ENCODE measurements at regions not wholly inside any gene's neighbourhood (a gene's known extent, or its start where the extent isn't known, plus 50 kb on each side); places are given as distances from the start of the nearest gene placed in this dataset.

DNA sequence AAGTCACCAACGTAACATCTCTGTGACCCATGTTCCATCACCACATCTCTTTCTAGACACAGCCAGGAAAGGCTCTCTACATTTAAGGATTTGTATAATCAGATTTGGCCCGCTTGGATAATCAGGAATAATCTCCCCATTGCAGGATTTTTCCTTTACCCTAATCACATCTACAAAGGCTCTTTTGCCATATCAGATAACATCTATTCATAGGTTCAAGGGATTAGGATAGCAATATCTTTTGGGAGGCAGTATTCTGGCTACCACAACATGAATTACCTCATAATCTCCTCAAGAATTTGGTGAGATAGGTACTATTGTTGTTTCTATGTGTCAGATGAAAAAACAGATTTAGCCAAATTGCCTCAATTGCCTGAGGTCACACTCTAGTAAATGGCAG is 142.8 kb upstream of the UBASH3B start:
- DNase-seq = no peak
- POLR2A ChIA-PET = no interaction called here
- Histone ChIP-seq H3K4me3 (ENCODE audit: control insufficient read depth in 1 of 7, extremely low read depth in 1 of 7, insufficient read depth in 4 of 7, low read depth in 2 of 7, low read length in 6 of 7) (no peak overlapping the region), H3K9me3 (ENCODE audit: control extremely low read depth in 1 of 5, control insufficient read depth in 4 of 5, insufficient read depth in 2 of 5, low read depth in 1 of 5, low read length in 4 of 5) (no peaks in the 10 kb centered on the region), H3K27me3 (replicated peaks in 2 of 5; ENCODE audit: control insufficient read depth in 4 of 5, insufficient read depth in 5 of 5, low read length in 4 of 5) (no peaks in the 10 kb centered on the region), H3K36me3 (ENCODE audit: control insufficient read depth in 4 of 4, insufficient read depth in 4 of 4, low read length in 3 of 4) (no peaks in the 10 kb centered on the region), H3K27ac (ENCODE audit: insufficient read depth in 1 of 2, low read depth in 1 of 2, low read length in 2 of 2, poor library complexity in 1 of 2, severe bottlenecking in 2 of 2) (no peak overlapping the region), H3K4me1 (ENCODE audit: control extremely low read depth in 1 of 4, control insufficient read depth in 4 of 4, insufficient read depth in 4 of 4, low read length in 3 of 4) (peaks cover 0 to 2% (median 0%) of the 10 kb centered on the region in 4 experiments)
- 100% methylated on average over 2 of the region's 2 CpGs for WGBS (ENCODE audit: insufficient coverage)
- CTCF ChIA-PET = no interaction called here

DNA sequence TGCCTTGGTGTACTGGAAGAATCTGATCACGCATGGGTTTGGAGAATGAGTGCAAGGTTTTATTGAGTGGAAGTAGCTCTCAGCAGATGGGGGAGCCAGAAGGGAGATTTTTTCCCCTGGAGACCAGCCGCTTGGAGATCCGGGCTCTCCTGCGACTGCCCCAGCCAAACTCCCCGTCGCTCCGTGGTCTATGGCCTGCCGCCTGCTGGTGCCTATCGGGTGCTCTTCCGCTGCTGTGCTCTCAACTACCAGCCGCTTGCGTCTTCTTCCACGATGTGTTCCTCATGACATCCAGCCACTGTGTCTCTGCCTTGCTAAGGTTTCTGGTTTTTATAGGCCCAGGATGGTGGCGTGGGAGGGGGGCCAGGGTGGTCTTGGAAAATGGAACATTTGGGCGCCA is 145.6 kb upstream of the UBASH3B start:
- H3K9me3 ChIP-seq (ENCODE audit: control extremely low read depth in 1 of 5, control insufficient read depth in 4 of 5, insufficient read depth in 2 of 5, low read depth in 1 of 5, low read length in 4 of 5) = no peaks in the 10 kb centered on the region
- POLR2A ChIA-PET = no interaction called here
- H3K4me3 ChIP-seq (ENCODE audit: control insufficient read depth in 1 of 7, extremely low read depth in 1 of 7, insufficient read depth in 4 of 7, low read depth in 2 of 7, low read length in 6 of 7) = no peak overlapping the region
- H3K27me3 ChIP-seq (replicated peaks in 2 of 5; ENCODE audit: control insufficient read depth in 4 of 5, insufficient read depth in 5 of 5, low read length in 4 of 5) = peaks cover 0 to 2% (median 0%) of the 10 kb centered on the region in 5 experiments
- no peak overlapping the region for H3K27ac ChIP-seq (ENCODE audit: insufficient read depth in 1 of 2, low read depth in 1 of 2, low read length in 2 of 2, poor library complexity in 1 of 2, severe bottlenecking in 2 of 2)
- no peaks in the 10 kb centered on the region for H3K36me3 ChIP-seq (ENCODE audit: control insufficient read depth in 4 of 4, insufficient read depth in 4 of 4, low read length in 3 of 4)
- no peak for DNase-seq
- CTCF ChIA-PET = interaction anchor here (1.1 to 1.6 kb wide), 4 partner anchors 11 to 306 kb away, joined by 4 read pairs; no protein-coding TSS in a partner anchor
- H3K4me1 ChIP-seq (ENCODE audit: control extremely low read depth in 1 of 4, control insufficient read depth in 4 of 4, insufficient read depth in 4 of 4, low read length in 3 of 4) = peaks cover 0 to 2% (median 0%) of the 10 kb centered on the region in 4 experiments
- WGBS (ENCODE audit: insufficient coverage) = 95% methylated on average over 13 of the region's 15 CpGs

DNA sequence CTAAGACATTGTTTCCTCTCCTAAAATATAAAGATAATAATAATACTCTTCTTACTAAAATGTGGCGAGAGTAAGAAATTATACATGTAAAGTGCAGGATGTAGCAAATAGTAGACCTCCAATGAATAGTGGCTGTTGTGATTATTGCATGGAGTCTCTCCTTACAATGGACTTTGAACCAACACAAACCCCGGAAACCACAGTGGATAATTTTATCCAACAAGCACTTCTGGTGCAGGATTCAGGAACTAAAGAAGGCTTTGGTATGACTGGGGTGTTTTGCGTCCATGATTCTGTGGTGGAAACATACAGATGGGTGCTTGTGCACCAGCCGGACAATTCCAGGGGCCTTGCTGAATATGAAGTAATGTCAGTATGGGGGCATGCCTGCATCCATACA is 146.4 kb upstream of the UBASH3B start:
- 64% methylated on average over 2 of the region's 4 CpGs for WGBS (ENCODE audit: insufficient coverage)
- Histone ChIP-seq H3K9me3 (ENCODE audit: control extremely low read depth in 1 of 5, control insufficient read depth in 4 of 5, insufficient read depth in 2 of 5, low read depth in 1 of 5, low read length in 4 of 5) (no peaks in the 10 kb centered on the region), H3K27me3 (replicated peaks in 2 of 5; ENCODE audit: control insufficient read depth in 4 of 5, insufficient read depth in 5 of 5, low read length in 4 of 5) (peaks cover 0 to 2% (median 0%) of the 10 kb centered on the region in 5 experiments), H3K4me1 (ENCODE audit: control extremely low read depth in 1 of 4, control insufficient read depth in 4 of 4, insufficient read depth in 4 of 4, low read length in 3 of 4) (peaks cover 0 to 2% (median 0%) of the 10 kb centered on the region in 4 experiments), H3K36me3 (ENCODE audit: control insufficient read depth in 4 of 4, insufficient read depth in 4 of 4, low read length in 3 of 4) (no peaks in the 10 kb centered on the region), H3K4me3 (ENCODE audit: control insufficient read depth in 1 of 7, extremely low read depth in 1 of 7, insufficient read depth in 4 of 7, low read depth in 2 of 7, low read length in 6 of 7) (no peak overlapping the region), H3K27ac (ENCODE audit: insufficient read depth in 1 of 2, low read depth in 1 of 2, low read length in 2 of 2, poor library complexity in 1 of 2, severe bottlenecking in 2 of 2) (no peak overlapping the region)
- DNase-seq = peak in 1 of 3 donors; percentile 8
- POLR2A ChIA-PET = no interaction called here
- CTCF ChIA-PET = interaction anchor here (1.1 to 1.7 kb wide), 6 partner anchors 9 to 305 kb away, joined by 4 to 7 read pairs (median 4); no protein-coding TSS in a partner anchor

DNA sequence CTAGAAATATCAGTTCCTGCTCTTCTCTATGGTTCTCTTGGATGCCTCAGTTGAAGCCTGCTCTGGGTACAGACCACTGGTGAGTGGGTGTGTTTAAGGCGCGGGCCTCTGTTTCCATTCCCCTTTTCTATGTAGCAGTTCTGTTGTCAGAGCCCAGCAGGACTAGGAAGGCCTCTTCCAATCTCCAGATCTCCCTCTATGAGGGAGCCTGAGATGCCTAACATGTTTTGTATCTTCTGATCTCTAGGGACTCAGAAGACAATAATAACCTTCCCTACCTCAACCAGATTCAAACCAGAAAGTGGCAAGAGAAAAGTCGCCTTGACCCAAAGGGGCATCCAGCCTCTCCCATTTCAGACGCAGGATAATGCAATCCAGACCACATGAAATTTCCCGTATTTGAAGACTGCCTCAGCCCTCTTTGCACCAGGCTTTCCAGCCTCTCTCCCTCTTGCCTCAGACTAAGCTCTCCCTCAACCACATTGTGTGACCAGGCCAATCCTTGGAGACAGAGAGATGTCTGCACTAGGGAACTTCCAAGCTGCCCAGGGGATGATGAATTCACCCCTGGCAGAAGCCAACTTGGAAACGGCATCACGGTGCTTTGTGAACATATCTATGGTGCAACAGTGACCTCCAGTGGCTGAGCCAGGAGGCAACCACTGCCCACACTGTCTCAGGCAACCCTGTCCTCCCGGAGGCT is 150.1 kb upstream of the UBASH3B start:
- Histone ChIP-seq H3K27ac (ENCODE audit: insufficient read depth in 1 of 2, low read depth in 1 of 2, low read length in 2 of 2, poor library complexity in 1 of 2, severe bottlenecking in 2 of 2) (no peak overlapping the region), H3K4me1 (ENCODE audit: control extremely low read depth in 1 of 4, control insufficient read depth in 4 of 4, insufficient read depth in 4 of 4, low read length in 3 of 4) (peaks cover 0 to 4% (median 1%) of the 10 kb centered on the region in 4 experiments), H3K27me3 (replicated peaks in 2 of 5; ENCODE audit: control insufficient read depth in 4 of 5, insufficient read depth in 5 of 5, low read length in 4 of 5) (peaks cover 0 to 2% (median 0%) of the 10 kb centered on the region in 5 experiments), H3K9me3 (ENCODE audit: control extremely low read depth in 1 of 5, control insufficient read depth in 4 of 5, insufficient read depth in 2 of 5, low read depth in 1 of 5, low read length in 4 of 5) (no peaks in the 10 kb centered on the region), H3K36me3 (ENCODE audit: control insufficient read depth in 4 of 4, insufficient read depth in 4 of 4, low read length in 3 of 4) (no peaks in the 10 kb centered on the region), H3K4me3 (ENCODE audit: control insufficient read depth in 1 of 7, extremely low read depth in 1 of 7, insufficient read depth in 4 of 7, low read depth in 2 of 7, low read length in 6 of 7) (no peak overlapping the region)
- peak; percentile 57 to 79 (median 75) for DNase-seq
- POLR2A ChIA-PET = no interaction called here
- WGBS (ENCODE audit: insufficient coverage) = 62% methylated on average over 7 of the region's 8 CpGs
- CTCF ChIA-PET = interaction anchor here (0.8 to 4.5 kb wide), 20 partner anchors 8 to 851 kb away, joined by 3 to 91 read pairs (median 4); no protein-coding TSS in a partner anchor

DNA sequence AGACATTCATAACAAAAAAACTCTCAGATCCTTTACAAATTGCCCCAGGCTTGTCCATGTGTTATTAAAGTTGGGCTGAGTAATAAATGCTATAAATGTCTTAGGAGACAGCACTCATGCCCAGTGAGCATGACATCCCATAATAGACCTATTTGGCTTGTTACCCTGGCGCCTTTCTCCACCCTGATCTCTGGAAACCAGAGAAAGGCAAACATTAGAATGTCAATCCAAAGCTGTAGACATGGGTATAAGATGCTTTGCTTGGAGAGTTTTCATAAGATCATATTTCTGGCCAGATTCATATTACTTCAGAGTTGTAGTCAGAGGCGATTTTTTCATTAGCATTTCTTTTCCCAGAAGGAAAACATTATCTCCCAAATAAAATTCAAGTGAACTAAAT is 161.3 kb upstream of the UBASH3B start:
- Histone ChIP-seq H3K4me3 (ENCODE audit: control insufficient read depth in 1 of 7, extremely low read depth in 1 of 7, insufficient read depth in 4 of 7, low read depth in 2 of 7, low read length in 6 of 7) (no peak overlapping the region), H3K36me3 (ENCODE audit: control insufficient read depth in 4 of 4, insufficient read depth in 4 of 4, low read length in 3 of 4) (no peaks in the 10 kb centered on the region), H3K4me1 (ENCODE audit: control extremely low read depth in 1 of 4, control insufficient read depth in 4 of 4, insufficient read depth in 4 of 4, low read length in 3 of 4) (peaks cover 0 to 18% (median 9%) of the 10 kb centered on the region in 4 experiments), H3K27ac (ENCODE audit: insufficient read depth in 1 of 2, low read depth in 1 of 2, low read length in 2 of 2, poor library complexity in 1 of 2, severe bottlenecking in 2 of 2) (no peak overlapping the region), H3K9me3 (ENCODE audit: control extremely low read depth in 1 of 5, control insufficient read depth in 4 of 5, insufficient read depth in 2 of 5, low read depth in 1 of 5, low read length in 4 of 5) (no peaks in the 10 kb centered on the region), H3K27me3 (replicated peaks in 2 of 5; ENCODE audit: control insufficient read depth in 4 of 5, insufficient read depth in 5 of 5, low read length in 4 of 5) (no peaks in the 10 kb centered on the region)
- WGBS (ENCODE audit: insufficient coverage) = 100% methylated on average over 1 of the region's 2 CpGs
- ChIA-PET POLR2A (no interaction called here), CTCF (interaction anchor here (1.7 kb wide), 1 partner anchor 843 kb away, joined by 4 read pairs; no protein-coding TSS in a partner anchor)
- DNase-seq = no peak

DNA sequence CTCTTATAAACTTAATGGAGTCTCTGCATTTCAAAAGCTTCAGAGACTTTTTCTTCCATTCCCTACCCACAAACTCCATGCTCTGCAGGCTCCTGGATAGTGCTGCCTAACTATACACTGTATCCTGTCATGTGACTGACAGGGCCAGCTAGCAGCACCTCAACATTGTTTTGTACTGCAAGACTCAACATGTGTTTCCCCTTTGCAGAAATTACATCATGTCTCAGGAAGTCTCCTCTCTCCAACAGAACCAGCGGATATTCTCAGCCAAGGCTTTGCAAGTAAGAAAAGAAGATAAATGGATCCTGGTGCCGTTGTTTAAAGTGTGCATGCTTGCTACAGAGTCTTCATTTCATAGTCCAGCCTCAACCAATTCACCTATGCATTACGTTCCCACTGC is 164.0 kb upstream of the UBASH3B start:
- Histone ChIP-seq H3K36me3 (ENCODE audit: control insufficient read depth in 4 of 4, insufficient read depth in 4 of 4, low read length in 3 of 4) (no peaks in the 10 kb centered on the region), H3K27ac (ENCODE audit: insufficient read depth in 1 of 2, low read depth in 1 of 2, low read length in 2 of 2, poor library complexity in 1 of 2, severe bottlenecking in 2 of 2) (no peak overlapping the region), H3K27me3 (replicated peaks in 2 of 5; ENCODE audit: control insufficient read depth in 4 of 5, insufficient read depth in 5 of 5, low read length in 4 of 5) (no peaks in the 10 kb centered on the region), H3K4me3 (ENCODE audit: control insufficient read depth in 1 of 7, extremely low read depth in 1 of 7, insufficient read depth in 4 of 7, low read depth in 2 of 7, low read length in 6 of 7) (peak overlapping the region in 2 of 7 experiments; percentile 3 to 15), H3K4me1 (ENCODE audit: control extremely low read depth in 1 of 4, control insufficient read depth in 4 of 4, insufficient read depth in 4 of 4, low read length in 3 of 4) (peaks cover 0 to 18% (median 9%) of the 10 kb centered on the region in 4 experiments), H3K9me3 (ENCODE audit: control extremely low read depth in 1 of 5, control insufficient read depth in 4 of 5, insufficient read depth in 2 of 5, low read depth in 1 of 5, low read length in 4 of 5) (no peaks in the 10 kb centered on the region)
- CTCF ChIA-PET = interaction anchor here (1.0 to 2.7 kb wide), 4 partner anchors 12 to 276 kb away, joined by 3 to 12 read pairs (median 4); no protein-coding TSS in a partner anchor
- DNase-seq = peak; percentile 26 to 86 (median 79)
- 40% methylated on average over 2 of the region's 3 CpGs for WGBS (ENCODE audit: insufficient coverage)
- POLR2A ChIA-PET = no interaction called here

All from common myeloid progenitor, CD34-positive (primary cell).